ENCODE measurements at regions not wholly inside any gene's neighbourhood (a gene's known extent, or its start where the extent isn't known, plus 50 kb on each side); places are given as distances from the start of the nearest gene placed in this dataset.

GRCh38 chr2:8061219-8061618, 620.6 kb upstream of the ID2 start:
- peak; percentile 84 for DNase-seq (ENCODE audit: low read depth)
- no peak overlapping the region for H3K4me3 ChIP-seq (ENCODE audit: low read depth, low read length)

GRCh38 chr2:8064603-8065002, 617.3 kb upstream of the ID2 start:
- DNase-seq (ENCODE audit: low read depth): no peak
- no peak overlapping the region for H3K4me3 ChIP-seq (ENCODE audit: low read depth, low read length)
- TF ChIP-seq POLR2A (IDR thresholded peaks at IDR 0.05; ENCODE audit: extremely low read depth, insufficient read length): no peak
- TF ChIP-seq CTCF (IDR thresholded peaks at IDR 0.05; ENCODE audit: low read depth, low read length): no peak
- TF ChIP-seq MAX (IDR thresholded peaks at IDR 0.05; ENCODE audit: low read depth, low read length): no peak
- no peak for TF ChIP-seq MYC (IDR thresholded peaks at IDR 0.05; ENCODE audit: low read depth, low read length)

More at GRCh38 chr2:8061219-8061618, 620.6 kb upstream of the ID2 start:
- TF ChIP-seq POLR2A (IDR thresholded peaks at IDR 0.05; ENCODE audit: extremely low read depth, insufficient read length): no peak
- no peak for TF ChIP-seq CTCF (IDR thresholded peaks at IDR 0.05; ENCODE audit: low read depth, low read length)
- no peak for TF ChIP-seq MYC (IDR thresholded peaks at IDR 0.05; ENCODE audit: low read depth, low read length)
- no peak for TF ChIP-seq MAX (IDR thresholded peaks at IDR 0.05; ENCODE audit: low read depth, low read length)

GRCh38 chr2:8065191-8065590, 616.7 kb upstream of the ID2 start:
- TF ChIP-seq MAX (IDR thresholded peaks at IDR 0.05; ENCODE audit: low read depth, low read length) (no peak), MYC (IDR thresholded peaks at IDR 0.05; ENCODE audit: low read depth, low read length) (no peak), POLR2A (IDR thresholded peaks at IDR 0.05; ENCODE audit: extremely low read depth, insufficient read length) (no peak), CTCF (IDR thresholded peaks at IDR 0.05; ENCODE audit: low read depth, low read length) (no peak)
- no peak for DNase-seq (ENCODE audit: low read depth)
- no peak overlapping the region for H3K4me3 ChIP-seq (ENCODE audit: low read depth, low read length)

- no peak overlapping the region for H3K4me3 ChIP-seq (ENCODE audit: low read depth, low read length)
- TF ChIP-seq POLR2A (IDR thresholded peaks at IDR 0.05; ENCODE audit: extremely low read depth, insufficient read length) (no peak), CTCF (IDR thresholded peaks at IDR 0.05; ENCODE audit: low read depth, low read length) (no peak), MYC (IDR thresholded peaks at IDR 0.05; ENCODE audit: low read depth, low read length) (no peak), MAX (IDR thresholded peaks at IDR 0.05; ENCODE audit: low read depth, low read length) (no peak)
- no peak for DNase-seq (ENCODE audit: low read depth)
Observed at GRCh38 chr2:8067784-8068336, 614.0 kb upstream of the ID2 start.

GRCh38 chr2:8072907-8073306, 608.9 kb upstream of the ID2 start:
- DNase-seq (ENCODE audit: low read depth): no peak
- H3K4me3 ChIP-seq (ENCODE audit: low read depth, low read length): no peak overlapping the region
- no peak for TF ChIP-seq POLR2A (IDR thresholded peaks at IDR 0.05; ENCODE audit: extremely low read depth, insufficient read length)
- no peak for TF ChIP-seq CTCF (IDR thresholded peaks at IDR 0.05; ENCODE audit: low read depth, low read length)
- TF ChIP-seq MAX (IDR thresholded peaks at IDR 0.05; ENCODE audit: low read depth, low read length): no peak
- TF ChIP-seq MYC (IDR thresholded peaks at IDR 0.05; ENCODE audit: low read depth, low read length): no peak

Measured in NB4 (cell line).